ENCODE measurements at regions not wholly inside any gene's neighbourhood (a gene's known extent, or its start where the extent isn't known, plus 50 kb on each side); places are given as distances from the start of the nearest gene placed in this dataset.
"Not testable (repeated sequence)": the region's sequence is repeated elsewhere in the genome, so short reads cannot be mapped to it uniquely, and the experiment has no call there.

- in situ Hi-C loops (cut with HindIII; ENCODE audit: low pct_ligation_motif_present, low sequenced_read_pairs), result no loop called here
- Histone ChIP-seq H3K4me3 (ENCODE audit: low read depth, low read length) (no peak overlapping the region), H3K27me3 (replicated peaks) (no peaks in the 10 kb centered on the region), H3K36me3 (replicated peaks) (no peaks in the 10 kb centered on the region), H3K27ac (no peak overlapping the region)
- DNase-seq, result no peak
- no peak for TF ChIP-seq CTCF (IDR thresholded peaks at IDR 0.05; ENCODE audit: low read depth, low read length, missing control alignments)
These were observed 107.7 kb upstream of the VANGL1 start for GRCh38 chr1:115534106-115534505.

GRCh38 chr1:115531631-115532264 lies 110.0 kb upstream of the VANGL1 start:
- in situ Hi-C loops (cut with HindIII; ENCODE audit: low pct_ligation_motif_present, low sequenced_read_pairs), result no loop called here
- no peak overlapping the region for H3K4me3 ChIP-seq (ENCODE audit: low read depth, low read length)
- no peaks in the 10 kb centered on the region for H3K27me3 ChIP-seq (replicated peaks)
- H3K27ac ChIP-seq, result no peak overlapping the region
- no peaks in the 10 kb centered on the region for H3K36me3 ChIP-seq (replicated peaks)
- DNase-seq, result no peak
- no peak for TF ChIP-seq CTCF (IDR thresholded peaks at IDR 0.05; ENCODE audit: low read depth, low read length, missing control alignments)

- no peak overlapping the region for H3K4me3 ChIP-seq (ENCODE audit: low read depth, low read length)
- no peaks in the 10 kb centered on the region for H3K36me3 ChIP-seq (replicated peaks)
- TF ChIP-seq CTCF (IDR thresholded peaks at IDR 0.05; ENCODE audit: low read depth, low read length, missing control alignments), result no peak
- peak; percentile 37 for DNase-seq
- in situ Hi-C loops (cut with HindIII; ENCODE audit: low pct_ligation_motif_present, low sequenced_read_pairs), result no loop called here
- no peak overlapping the region for H3K27ac ChIP-seq
- H3K27me3 ChIP-seq (replicated peaks), result no peaks in the 10 kb centered on the region
These were observed 111.4 kb upstream of the VANGL1 start for GRCh38 chr1:115530407-115530806.

GRCh38 chr1:115529216-115529897 lies 112.4 kb upstream of the VANGL1 start:
- Histone ChIP-seq H3K27ac (no peak overlapping the region), H3K36me3 (replicated peaks) (no peaks in the 10 kb centered on the region), H3K27me3 (replicated peaks) (no peaks in the 10 kb centered on the region), H3K4me3 (ENCODE audit: low read depth, low read length) (no peak overlapping the region)
- in situ Hi-C loops (cut with HindIII; ENCODE audit: low pct_ligation_motif_present, low sequenced_read_pairs), result no loop called here
- no peak for DNase-seq
- TF ChIP-seq CTCF (IDR thresholded peaks at IDR 0.05; ENCODE audit: low read depth, low read length, missing control alignments), result no peak

GRCh38 chr1:115528336-115528735 lies 113.4 kb upstream of the VANGL1 start:
- H3K27me3 ChIP-seq (replicated peaks); H3K4me3 ChIP-seq (ENCODE audit: low read depth, low read length); in situ Hi-C loops (cut with HindIII; ENCODE audit: low pct_ligation_motif_present, low sequenced_read_pairs); H3K36me3 ChIP-seq (replicated peaks); H3K27ac ChIP-seq; DNase-seq: not testable (repeated sequence)

- Histone ChIP-seq H3K4me3 (ENCODE audit: low read depth, low read length) (no peak overlapping the region), H3K27ac (no peak overlapping the region), H3K27me3 (replicated peaks) (no peaks in the 10 kb centered on the region), H3K36me3 (replicated peaks) (no peaks in the 10 kb centered on the region)
- no peak for TF ChIP-seq CTCF (IDR thresholded peaks at IDR 0.05; ENCODE audit: low read depth, low read length, missing control alignments)
- no peak for DNase-seq
- in situ Hi-C loops (cut with HindIII; ENCODE audit: low pct_ligation_motif_present, low sequenced_read_pairs), result no loop called here
These were observed 114.0 kb upstream of the VANGL1 start for GRCh38 chr1:115527746-115528145.

Measured in brain microvascular endothelial cell (primary cell).